Calu3 (cell line): ENCODE measurements at regions not wholly inside any gene's neighbourhood (a gene's known extent, or its start where the extent isn't known, plus 50 kb on each side); places are given as distances from the start of the nearest gene placed in this dataset.
"Not testable (repeated sequence)": the region's sequence is repeated elsewhere in the genome, so short reads cannot be mapped to it uniquely, and the experiment has no call there.

Source experiments
- BruUV-seq: library from RNA; stranded (reverse); fragments of 400-500 nt; replicated peaks from 2 replicates; lab custom pipeline; 2021; lab: Mats Ljungman, UMichigan
- CTCF ChIA-PET: fragments of 300-600 bp; sonication (Branson Sonifier 250); formaldehyde crosslinking; loops from one replicate; lab custom pipeline; 2022; ENCODE audit warnings: antibody characterized with exemption; lab: Charles Lee
- DNase-seq: peaks from one replicate; pipeline ENCODE4 v3.0.0; 2022
- H3K27ac Mint-ChIP-seq: one replicate; pipeline ENCODE4 v1.8.0; 2022; ENCODE audit warnings: mixed read lengths; ENCODE audit not compliant: unreplicated experiment
- H3K27me3 Mint-ChIP-seq: one replicate; pipeline ENCODE4 v1.8.0; 2022; ENCODE audit warnings: mixed read lengths; ENCODE audit not compliant: unreplicated experiment
- H3K36me3 Mint-ChIP-seq: one replicate; pipeline ENCODE4 v1.8.0; 2022; ENCODE audit warnings: mild to moderate bottlenecking, moderate library complexity, mixed read lengths; ENCODE audit not compliant: insufficient read depth, unreplicated experiment
- H3K4me1 Mint-ChIP-seq: one replicate; pipeline ENCODE4 v1.8.0; 2022; ENCODE audit warnings: mild to moderate bottlenecking, low read depth, mixed read lengths; ENCODE audit not compliant: unreplicated experiment
- H3K4me3 Mint-ChIP-seq: one replicate; pipeline ENCODE4 v1.8.0; 2022; ENCODE audit warnings: mild to moderate bottlenecking, low read depth, moderate library complexity, mixed read lengths; ENCODE audit not compliant: unreplicated experiment
- H3K9me3 Mint-ChIP-seq: one replicate; pipeline ENCODE4 v1.8.0; 2022; ENCODE audit warnings: low read depth, mixed read lengths; ENCODE audit not compliant: unreplicated experiment
- intact Hi-C: fragments of 100-400 bp; cut with micrococcal nuclease; formaldehyde crosslinking; loops from one replicate; pipeline ENCODE4 v1.10.0; 2022; ENCODE audit not compliant: unreplicated experiment
- TF ChIP-seq, protein P1 (sequence below): fragments of 200-600 bp; IDR thresholded peaks from one replicate; pipeline ENCODE4 v1.8.0; 2022; ENCODE audit warnings: antibody characterized with exemption; ENCODE audit not compliant: unreplicated experiment

GRCh38 chr2:95757988-95758387, 166.2 kb downstream of the TRIM43 start:
- CTCF ChIA-PET: no interaction called here
- Mint-ChIP-seq H3K27ac (no peak overlapping the region), H3K4me1 (no peaks in the 10 kb centered on the region), H3K9me3 (no peaks in the 10 kb centered on the region), H3K36me3 (no peaks in the 10 kb centered on the region), H3K27me3 (peaks cover 44% of the 10 kb centered on the region), H3K4me3 (no peak overlapping the region)
- intact Hi-C loops: no loop called here
- TF ChIP-seq, protein P1, sequence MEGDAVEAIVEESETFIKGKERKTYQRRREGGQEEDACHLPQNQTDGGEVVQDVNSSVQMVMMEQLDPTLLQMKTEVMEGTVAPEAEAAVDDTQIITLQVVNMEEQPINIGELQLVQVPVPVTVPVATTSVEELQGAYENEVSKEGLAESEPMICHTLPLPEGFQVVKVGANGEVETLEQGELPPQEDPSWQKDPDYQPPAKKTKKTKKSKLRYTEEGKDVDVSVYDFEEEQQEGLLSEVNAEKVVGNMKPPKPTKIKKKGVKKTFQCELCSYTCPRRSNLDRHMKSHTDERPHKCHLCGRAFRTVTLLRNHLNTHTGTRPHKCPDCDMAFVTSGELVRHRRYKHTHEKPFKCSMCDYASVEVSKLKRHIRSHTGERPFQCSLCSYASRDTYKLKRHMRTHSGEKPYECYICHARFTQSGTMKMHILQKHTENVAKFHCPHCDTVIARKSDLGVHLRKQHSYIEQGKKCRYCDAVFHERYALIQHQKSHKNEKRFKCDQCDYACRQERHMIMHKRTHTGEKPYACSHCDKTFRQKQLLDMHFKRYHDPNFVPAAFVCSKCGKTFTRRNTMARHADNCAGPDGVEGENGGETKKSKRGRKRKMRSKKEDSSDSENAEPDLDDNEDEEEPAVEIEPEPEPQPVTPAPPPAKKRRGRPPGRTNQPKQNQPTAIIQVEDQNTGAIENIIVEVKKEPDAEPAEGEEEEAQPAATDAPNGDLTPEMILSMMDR: no peak
- no TSS peak for BruUV-seq
- no peak for DNase-seq

GRCh38 chr2:95759481-95760246, 167.9 kb downstream of the TRIM43 start:
- no peak overlapping the region for H3K27ac Mint-ChIP-seq
- H3K9me3 Mint-ChIP-seq: no peaks in the 10 kb centered on the region
- no peaks in the 10 kb centered on the region for H3K36me3 Mint-ChIP-seq
- H3K27me3 Mint-ChIP-seq: peaks cover 27% of the 10 kb centered on the region
- no peak overlapping the region for H3K4me3 Mint-ChIP-seq
- intact Hi-C loops: no loop called here
- CTCF ChIA-PET: no interaction called here
- TF ChIP-seq, protein P1: no peak
- no peak for DNase-seq
- H3K4me1 Mint-ChIP-seq: no peaks in the 10 kb centered on the region
- no TSS peak for BruUV-seq

- H3K27ac Mint-ChIP-seq: no peak overlapping the region
- no peak overlapping the region for H3K4me3 Mint-ChIP-seq
- no peaks in the 10 kb centered on the region for H3K4me1 Mint-ChIP-seq
- intact Hi-C loops: no loop called here
- no peaks in the 10 kb centered on the region for H3K9me3 Mint-ChIP-seq
- H3K36me3 Mint-ChIP-seq: no peaks in the 10 kb centered on the region
- peaks cover 14% of the 10 kb centered on the region for H3K27me3 Mint-ChIP-seq
- CTCF ChIA-PET: no interaction called here
- BruUV-seq: no TSS peak
- DNase-seq: no peak
- TF ChIP-seq, protein P1: no peak
Measured at GRCh38 chr2:95760806-95761525, 169.2 kb downstream of the TRIM43 start.

DNA sequence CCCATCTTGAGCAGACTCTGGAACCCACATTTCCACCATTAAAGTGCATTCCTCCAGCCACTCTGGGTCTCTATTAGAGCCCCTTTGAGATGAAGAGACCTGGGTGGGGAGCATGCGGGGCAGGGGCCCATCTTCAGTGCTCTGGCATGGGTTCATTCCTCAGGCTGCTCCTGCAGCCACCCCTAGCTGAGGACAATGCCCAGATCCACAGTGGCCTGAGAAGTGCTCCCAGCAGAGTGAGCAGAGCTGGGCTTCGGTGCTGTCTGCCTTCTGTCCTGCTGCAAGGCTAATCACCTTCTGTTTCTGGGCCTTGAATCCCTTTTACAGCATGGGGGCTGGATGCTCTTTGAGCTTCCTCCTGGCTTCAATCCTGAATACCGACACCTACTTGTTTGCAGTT, 169.8 kb downstream of the TRIM43 start:
- CTCF ChIA-PET: no interaction called here
- Mint-ChIP-seq H3K4me1 (no peaks in the 10 kb centered on the region), H3K9me3 (no peaks in the 10 kb centered on the region), H3K4me3 (no peak overlapping the region), H3K27me3 (peaks cover 8% of the 10 kb centered on the region), H3K36me3 (no peaks in the 10 kb centered on the region), H3K27ac (no peak overlapping the region)
- no TSS peak for BruUV-seq
- DNase-seq: no peak
- intact Hi-C loops: no loop called here
- TF ChIP-seq, protein P1: no peak

GRCh38 chr2:95762023-95763021, 170.5 kb downstream of the TRIM43 start:
- DNase-seq, H3K36me3 Mint-ChIP-seq, H3K27me3 Mint-ChIP-seq, H3K4me1 Mint-ChIP-seq, H3K27ac Mint-ChIP-seq, BruUV-seq, H3K4me3 Mint-ChIP-seq, intact Hi-C loops, H3K9me3 Mint-ChIP-seq, CTCF ChIA-PET: not testable (repeated sequence)

DNA sequence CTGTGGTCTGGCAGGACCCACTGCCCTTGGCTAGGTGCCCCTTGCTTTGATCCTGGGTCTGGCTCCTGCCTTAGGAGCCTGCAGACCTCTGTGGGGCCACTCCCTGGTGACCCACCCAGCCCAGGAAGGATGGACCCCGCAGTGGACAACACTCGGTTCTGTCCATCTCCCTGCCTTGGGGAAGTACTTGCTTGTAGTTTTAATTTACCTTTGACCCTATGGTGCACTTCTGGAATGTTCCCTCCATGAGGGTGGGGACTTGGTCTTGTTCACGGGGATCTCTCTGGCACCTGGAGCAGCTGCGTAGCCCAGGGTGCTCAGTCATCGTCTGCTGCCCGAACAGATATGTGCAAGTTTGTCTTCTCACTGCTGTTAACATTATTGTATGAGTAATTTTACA, 171.3 kb downstream of the TRIM43 start:
- CTCF ChIA-PET, DNase-seq, H3K36me3 Mint-ChIP-seq, intact Hi-C loops, H3K4me1 Mint-ChIP-seq, H3K9me3 Mint-ChIP-seq, H3K4me3 Mint-ChIP-seq, BruUV-seq, H3K27ac Mint-ChIP-seq: not testable (repeated sequence)
- H3K27me3 Mint-ChIP-seq: peaks cover 13% of the 10 kb centered on the region
